ENCODE measurements at regions not wholly inside any gene's neighbourhood (a gene's known extent, or its start where the extent isn't known, plus 50 kb on each side); places are given as distances from the start of the nearest gene placed in this dataset.

DNA sequence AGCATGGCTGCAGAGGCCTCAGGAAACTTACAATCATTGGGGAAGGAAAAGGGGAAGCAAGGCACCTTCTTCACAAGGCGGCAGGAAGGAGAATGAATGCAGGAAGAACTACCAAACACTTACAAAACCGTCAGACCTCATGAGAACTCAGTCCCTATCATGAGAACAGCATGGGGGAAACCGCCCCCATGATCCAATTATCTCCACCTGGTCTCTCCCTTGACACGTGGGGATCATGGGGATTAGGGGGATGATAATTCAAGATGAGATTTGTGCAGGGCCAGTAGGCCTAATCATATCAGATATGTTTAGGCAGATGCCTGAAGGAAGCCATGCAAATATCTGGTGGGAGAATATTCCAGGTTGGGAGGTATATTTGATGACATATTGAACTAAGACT is 1176.4 kb upstream of the CDH18 start:
- TF ChIP-seq, protein P1, sequence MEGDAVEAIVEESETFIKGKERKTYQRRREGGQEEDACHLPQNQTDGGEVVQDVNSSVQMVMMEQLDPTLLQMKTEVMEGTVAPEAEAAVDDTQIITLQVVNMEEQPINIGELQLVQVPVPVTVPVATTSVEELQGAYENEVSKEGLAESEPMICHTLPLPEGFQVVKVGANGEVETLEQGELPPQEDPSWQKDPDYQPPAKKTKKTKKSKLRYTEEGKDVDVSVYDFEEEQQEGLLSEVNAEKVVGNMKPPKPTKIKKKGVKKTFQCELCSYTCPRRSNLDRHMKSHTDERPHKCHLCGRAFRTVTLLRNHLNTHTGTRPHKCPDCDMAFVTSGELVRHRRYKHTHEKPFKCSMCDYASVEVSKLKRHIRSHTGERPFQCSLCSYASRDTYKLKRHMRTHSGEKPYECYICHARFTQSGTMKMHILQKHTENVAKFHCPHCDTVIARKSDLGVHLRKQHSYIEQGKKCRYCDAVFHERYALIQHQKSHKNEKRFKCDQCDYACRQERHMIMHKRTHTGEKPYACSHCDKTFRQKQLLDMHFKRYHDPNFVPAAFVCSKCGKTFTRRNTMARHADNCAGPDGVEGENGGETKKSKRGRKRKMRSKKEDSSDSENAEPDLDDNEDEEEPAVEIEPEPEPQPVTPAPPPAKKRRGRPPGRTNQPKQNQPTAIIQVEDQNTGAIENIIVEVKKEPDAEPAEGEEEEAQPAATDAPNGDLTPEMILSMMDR (IDR thresholded peaks at IDR 0.05): no peak
- no peak for TF ChIP-seq POLR2A (IDR thresholded peaks at IDR 0.05)
- no peak for TF ChIP-seq POLR2AphosphoS5 (IDR thresholded peaks at IDR 0.05)
- no peak for TF ChIP-seq EP300 (IDR thresholded peaks at IDR 0.05)

Measured in stomach (tissue), 4 donors.